Inflammatory macrophage treated with lipopolysaccharide for 1 hour (primary cell): ENCODE measurements at regions not wholly inside any gene's neighbourhood (a gene's known extent, or its start where the extent isn't known, plus 50 kb on each side); places are given as distances from the start of the nearest gene placed in this dataset.

ENCODE experiments used
- DNase-seq, 2 donors: peaks; one replicate each; pipeline ENCODE4 v3.0.0-alpha.2; 2020 to 2022

DNA sequence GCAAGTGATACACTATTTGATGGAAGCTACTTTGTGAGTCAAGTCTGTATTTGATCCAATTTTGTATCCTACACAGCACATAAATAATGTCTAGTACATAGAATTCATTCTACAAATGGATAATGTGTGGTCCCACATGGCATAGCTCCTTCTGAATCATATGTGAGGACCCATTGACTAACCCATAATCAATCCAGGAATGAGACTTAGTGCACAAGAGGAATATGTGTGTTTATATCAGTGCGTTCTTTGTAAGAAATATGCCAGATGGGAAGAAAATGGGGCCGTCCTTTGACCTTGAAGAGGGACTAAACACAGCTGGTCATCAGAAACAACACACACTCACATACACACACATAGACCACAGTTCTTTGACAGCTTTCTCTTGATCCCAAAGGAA, 282.7 kb upstream of the SEMA6D start:
- DNase-seq, result no peak

DNA sequence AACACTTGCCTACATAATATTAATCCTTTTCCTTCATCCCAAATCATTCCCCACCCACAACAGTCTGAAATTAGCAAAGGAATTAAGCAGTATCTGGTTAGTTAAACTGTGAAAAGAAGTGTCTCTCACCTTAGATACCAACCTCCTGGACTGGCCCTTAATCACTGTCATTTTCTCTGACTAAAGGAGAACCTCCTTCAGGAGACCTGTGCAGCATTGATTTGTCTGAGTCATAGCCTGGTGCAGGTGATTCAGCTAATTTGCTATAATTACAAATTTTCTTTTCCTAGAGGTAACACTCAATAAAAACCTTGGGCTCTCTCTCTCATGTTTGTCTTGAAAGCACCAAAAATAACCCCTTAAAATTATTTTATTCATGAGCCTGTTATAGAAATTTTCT, 279.8 kb upstream of the SEMA6D start:
- no peak for DNase-seq

DNA sequence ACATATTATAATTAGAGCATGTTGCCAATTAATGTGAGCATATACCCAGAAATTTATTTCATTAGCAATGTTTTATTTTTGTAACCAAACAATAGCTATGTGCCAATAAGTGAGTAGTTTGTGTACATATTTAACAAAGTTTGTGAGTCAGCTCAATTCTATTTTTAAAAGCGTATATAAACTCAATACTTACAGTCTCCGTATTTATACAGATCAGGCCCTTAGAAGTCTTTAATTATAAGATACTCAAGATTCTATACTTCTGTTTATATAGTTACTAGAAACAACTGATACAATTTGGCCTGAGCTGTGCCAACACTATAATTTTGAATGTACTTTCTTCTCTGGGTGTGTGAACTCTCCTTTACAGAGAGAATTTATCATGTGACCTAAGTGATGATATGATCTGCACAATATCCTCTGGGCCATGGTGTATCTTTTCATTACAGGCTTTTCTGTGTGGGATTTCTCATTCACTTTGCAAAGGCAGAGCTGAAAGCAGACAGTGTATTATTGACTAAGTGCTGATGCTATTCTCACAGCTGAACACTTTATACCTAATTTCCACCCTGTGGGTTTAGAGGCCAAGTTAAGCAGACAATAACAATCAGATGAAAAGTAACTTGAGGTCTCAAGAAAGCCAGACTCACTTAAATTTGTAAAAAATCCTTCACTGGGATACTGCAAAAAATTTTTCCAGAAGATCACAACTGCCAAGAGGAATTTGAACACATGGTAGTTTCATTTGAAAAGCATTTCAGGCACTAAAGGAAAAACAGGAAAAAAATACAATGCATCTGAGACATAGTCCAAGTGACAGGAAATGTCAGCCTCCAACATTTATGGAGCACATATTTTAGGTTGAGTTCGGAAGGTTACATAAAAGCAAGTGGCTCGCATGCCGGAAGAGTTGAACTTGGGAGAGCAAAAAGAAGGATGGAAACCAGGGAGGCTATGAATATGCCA, 277.9 kb upstream of the SEMA6D start:
- DNase-seq, result no peak

DNA sequence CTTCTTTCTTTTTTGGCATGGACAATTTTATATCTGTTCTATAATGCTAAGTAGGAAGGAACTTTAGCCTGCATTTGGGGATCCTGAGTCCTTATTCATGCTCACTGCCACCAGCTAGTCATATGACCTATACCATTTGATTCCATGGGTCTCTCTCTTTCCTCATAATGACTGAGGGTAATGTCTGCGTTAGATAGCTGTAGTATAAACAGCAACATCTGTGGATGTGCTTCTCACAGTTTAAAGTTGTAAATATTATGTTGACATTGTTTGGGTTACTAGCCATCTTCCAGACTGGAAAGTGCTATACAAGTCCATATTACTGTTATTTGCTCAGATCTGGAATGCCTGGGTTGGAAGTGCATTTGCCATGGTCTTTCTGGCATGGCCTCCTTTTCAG, 274.9 kb upstream of the SEMA6D start:
- no peak for DNase-seq

DNA sequence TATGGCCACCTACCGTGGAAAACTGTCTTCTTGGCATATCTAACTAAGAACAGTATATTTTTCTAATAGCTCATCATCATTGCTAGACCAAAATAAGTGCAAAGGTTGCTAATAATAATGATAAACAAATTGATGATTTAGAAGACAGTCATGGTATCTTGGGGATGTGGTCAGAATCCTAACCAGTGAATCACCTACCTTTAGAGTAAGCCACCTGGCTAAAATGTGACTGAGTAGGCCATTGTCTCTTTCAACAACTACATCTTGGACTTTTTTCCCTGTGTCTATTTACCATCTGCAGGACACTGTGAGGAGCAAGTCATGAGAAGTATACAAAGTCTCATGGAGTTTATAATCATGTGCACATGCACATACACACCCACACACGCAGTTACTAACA, 273.5 kb upstream of the SEMA6D start:
- DNase-seq, result no peak

DNA sequence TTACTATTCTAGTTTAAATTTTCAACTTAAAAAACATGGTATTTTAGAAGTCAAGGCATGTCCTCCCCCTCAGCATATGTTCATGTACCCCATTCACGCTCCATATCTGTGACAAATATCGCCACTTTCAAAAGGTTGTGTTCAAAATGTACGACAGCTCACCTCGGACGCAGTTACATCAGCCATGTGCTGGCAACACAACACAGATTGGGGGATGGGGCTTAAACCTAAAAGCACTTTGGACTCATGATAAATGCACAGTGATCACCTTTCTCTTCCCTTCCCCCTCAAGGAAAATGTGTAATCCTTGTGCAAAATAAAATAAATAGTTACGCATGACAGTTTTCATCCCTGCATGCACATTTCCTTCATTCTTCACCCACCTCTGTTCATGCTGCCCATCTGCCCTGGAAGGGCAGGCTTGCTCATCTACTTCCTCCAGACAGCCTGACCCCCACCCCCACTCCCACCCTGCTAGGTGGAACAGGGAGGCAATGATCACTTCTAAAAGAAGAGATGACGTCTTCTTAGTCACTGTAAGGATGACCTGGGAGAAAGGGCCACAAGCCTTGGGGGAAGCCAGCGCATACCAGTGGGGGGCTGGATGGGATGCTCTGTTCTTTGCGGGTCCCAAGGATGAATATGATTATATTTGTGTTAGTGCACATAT, 271.4 kb upstream of the SEMA6D start:
- no peak for DNase-seq

DNA sequence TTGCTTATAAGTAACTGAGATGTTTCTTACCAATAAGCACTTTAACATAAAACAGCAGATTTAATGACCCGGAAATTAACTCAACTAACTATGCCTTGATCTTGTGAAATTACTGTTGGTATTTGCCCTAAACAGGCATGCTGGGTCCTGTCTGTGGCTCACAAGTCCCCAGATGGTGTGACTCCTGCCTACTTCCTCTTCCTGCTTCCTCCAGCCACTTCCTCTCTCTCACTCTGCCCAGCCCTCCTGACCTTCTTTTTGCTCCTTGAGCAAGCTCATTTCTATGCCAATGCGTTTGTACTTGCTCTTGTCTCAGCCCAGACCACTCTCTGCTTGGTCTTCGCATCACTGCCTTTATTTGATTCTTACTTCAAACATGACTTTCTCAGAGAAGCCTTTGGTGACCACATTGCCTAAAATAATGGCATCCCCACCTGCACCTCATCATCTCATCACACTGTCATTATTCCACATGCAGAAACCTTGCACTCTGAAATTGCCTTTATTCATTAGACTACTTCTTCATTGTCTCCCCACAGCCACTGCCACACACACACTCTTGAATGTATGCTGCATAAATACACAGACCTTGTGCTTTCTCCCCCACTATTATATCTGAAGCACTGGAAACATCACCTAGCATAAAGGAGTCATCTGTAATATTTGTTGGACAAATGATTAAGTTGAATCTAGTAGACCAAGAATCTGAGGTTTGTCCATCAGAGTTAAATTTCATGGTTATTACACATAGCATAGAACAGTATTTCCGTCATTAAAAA, 256.3 kb upstream of the SEMA6D start:
- DNase-seq, result peak; percentile 3 to 22

DNA sequence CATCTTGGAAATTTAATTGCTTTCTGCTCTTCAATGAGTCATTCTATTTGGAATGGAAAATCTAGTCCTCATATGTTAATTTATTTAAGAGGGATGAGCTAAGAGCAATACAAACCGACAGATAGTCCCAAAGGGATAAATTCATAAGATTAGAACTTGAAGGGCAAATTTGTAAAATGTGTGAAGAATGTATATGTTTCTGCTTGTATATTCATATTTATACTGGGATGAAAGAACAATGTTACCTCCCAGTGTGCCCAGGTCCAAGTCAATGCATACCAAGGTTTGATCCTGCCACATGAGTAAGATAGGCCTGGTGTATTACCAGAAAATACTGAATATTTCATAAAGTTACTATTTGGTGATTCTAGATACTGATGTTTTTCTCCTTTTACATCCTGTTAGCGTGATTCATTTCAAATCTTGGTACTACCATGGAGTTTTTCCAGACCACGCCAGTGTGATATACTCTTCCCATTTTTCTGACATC, 255.6 kb upstream of the SEMA6D start:
- no peak for DNase-seq

DNA sequence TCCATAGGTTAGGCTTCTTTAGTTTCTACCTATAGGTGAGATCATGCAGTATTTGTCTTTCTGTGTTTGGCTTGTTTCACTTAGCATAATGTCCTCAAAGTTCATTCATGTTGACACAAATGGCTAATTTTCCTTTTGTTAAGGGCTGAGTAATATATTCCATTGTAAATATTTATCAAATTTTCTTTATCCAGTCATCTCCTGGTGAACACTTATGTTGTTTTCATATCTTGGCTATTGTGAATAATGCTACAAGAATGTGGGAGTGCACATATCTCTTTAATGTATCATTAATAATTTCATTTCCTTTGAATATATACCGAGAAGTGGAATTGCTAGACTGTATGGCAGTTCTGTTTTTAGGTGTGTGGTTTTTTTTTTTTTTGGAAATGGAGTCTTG, 250.9 kb upstream of the SEMA6D start:
- DNase-seq, result no peak

DNA sequence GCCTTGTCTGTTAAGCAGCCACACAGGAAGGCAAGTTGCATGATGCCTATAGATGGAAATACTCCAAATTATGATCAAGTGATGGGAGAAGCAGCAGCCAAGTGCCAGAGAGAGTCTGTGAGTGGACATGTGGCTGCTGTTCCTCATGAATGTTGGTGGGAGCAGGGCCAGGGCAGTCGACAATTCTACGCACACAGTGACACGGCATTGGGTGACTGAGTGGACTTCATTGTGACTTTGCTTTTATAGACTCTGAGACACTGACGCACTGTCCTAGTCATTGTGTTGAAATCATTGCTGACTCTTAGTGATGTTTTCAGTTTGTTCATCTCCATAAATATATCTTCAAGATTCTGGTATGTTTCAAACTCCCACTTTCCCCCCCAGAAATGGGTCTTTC, 246.3 kb upstream of the SEMA6D start:
- no peak for DNase-seq

DNA sequence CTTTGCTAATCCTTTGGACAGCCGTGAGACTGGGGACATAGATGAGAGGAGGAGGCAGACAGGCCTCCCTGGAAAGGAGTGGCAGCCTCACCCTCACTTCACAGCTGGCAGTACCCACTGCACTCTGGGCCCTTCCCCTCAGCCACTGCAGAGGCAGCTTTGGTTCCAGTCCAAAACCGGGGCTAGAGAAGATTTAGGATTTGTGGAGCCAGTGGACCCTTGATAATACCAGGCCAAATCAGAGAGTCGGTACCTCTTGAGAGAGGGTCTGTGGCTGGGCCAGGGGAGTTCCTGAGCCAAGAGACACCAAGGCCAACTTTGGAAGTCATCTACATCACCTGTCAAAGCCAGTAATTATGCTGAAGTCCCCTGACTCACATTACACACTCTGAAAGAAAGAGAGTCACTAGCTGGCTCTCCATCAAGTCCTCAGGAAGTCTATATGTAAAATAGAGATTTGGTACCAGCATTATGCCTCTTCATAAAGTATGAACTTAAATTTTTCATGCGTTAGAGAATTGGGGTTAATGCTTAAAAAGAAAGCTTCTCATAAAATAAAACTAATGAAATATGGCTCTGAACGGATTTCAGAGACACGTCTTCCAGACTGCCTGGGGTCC, 244.1 kb upstream of the SEMA6D start:
- no peak for DNase-seq

DNA sequence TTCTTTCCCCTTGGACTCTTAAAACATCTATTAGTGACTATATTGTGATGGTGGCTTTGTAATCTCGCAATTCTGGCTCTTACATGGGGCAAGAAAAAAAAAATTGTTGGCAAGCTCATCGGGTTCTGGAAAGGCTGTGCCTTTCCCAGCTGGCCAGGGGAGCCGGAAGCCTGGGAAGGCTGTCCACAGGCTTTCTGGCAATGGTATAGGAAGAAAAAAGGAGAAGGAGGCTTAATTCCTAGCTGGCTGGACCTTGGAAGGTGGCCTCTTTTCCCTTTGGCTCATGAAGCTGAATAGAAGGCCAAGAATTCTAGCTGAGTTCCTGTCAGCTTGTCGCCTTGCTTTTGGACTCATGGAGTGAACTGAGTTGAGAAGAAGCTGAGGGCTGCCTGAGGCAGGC, 243.5 kb upstream of the SEMA6D start:
- DNase-seq, result no peak

DNA sequence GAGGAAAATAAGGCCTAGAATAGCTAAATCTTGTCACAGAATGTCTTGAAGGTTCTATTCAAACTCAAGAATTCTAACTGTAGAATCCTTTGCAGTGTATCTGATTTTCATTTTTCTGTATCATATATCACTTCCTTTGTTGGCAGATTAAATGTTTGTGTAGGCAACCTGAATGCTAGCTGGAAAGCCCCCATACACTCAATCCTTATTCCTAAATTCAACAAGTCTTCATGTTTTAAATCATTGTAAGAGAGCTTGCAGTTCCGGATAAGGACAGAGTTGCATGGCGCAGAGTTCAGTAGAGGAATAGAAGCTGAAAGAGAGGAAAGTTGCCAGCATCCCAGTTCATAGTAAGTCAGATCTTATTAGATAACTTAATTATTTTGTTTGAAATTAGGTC, 242.0 kb upstream of the SEMA6D start:
- no peak for DNase-seq

DNA sequence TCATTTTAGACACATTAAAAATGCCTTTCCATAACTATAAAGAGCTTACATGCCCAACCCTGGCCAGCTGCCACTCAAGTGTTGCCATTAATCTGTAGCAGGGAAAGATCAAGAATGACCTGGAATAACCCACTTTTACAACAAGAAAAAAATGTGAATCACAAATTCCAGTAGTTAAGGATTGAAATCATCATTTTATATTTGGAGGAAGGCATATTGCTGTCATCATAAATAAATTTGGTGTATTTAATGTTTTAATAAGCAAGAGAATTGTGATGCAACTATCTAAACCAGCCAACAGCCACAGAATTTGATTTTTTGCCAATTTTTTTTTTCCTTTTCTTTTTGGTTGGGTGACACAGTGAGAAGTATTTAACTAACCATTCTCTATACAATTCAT, 240.0 kb upstream of the SEMA6D start:
- no peak for DNase-seq

DNA sequence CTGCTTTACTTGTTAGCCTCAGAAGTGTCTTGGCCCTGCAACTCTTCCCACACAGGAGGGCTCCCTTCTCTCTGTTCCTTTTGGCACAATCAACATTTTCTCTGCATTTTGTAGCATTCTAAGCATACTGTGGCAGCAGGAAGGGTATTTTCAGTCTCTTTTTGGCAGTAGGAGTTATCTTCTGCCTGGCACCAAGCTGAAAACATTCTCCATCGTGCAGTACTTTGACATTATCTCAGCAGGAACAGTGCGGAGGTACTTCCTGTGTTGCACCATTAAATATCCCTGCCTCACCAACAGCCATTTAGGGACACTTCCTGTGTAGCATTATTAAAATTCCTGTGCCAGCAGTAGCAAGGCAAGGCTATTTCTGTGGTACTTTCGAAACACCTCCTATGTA, 233.2 kb upstream of the SEMA6D start:
- no peak for DNase-seq

DNA sequence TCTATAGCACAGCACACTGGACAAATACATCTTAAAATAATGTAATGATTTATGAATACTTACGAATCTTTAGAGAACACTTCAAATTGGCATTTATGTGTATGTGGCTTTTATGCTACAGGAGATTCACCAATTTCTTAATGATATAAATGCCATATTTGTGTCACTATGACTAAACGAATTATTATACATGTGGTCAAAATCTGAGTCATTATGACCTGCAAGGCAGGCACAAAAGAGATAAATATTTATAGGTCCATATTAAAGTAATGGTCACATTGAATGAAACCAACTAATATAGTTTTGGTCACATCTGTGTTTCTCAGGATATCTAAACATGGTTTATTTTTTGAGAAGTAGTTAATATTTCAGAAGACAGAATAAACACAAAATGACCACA, 232.3 kb upstream of the SEMA6D start:
- DNase-seq, result no peak

DNA sequence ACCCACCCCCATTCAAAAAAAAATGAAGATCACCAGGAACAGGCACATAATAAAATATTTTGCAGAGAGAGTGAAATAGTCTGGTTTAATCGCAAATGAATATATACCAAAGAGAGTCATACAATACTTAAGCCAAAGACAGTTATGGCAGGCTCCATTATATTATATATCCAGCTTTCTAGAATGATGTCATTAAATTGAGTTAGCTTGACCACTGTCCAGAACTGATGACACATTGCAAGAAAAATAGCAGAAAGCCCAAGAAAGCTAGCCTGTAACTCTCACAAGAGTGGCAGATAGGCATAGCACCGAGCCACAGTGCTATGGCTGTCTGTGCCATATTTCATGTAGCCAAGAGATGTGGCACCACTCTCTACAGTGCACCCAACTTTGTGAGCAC, 231.9 kb upstream of the SEMA6D start:
- DNase-seq, result no peak

DNA sequence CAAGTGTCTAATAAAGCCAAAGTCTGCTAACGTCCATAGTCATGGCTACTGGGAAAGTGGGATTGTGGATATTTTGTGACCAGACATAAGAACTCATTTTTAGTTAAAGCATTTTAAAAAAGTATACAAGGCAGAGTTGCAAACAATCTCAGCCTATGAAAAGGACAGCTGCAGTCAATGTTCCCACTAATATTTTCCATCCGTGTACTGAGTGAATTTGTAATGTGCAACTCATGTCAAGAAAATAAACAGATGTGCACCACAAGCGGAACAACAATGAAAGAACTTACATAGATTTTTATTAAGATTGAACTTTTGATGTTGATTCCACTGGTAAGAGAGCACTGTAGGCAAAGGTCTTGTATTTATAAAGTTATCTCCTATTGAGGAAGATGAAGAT, 231.3 kb upstream of the SEMA6D start:
- DNase-seq, result no peak

DNA sequence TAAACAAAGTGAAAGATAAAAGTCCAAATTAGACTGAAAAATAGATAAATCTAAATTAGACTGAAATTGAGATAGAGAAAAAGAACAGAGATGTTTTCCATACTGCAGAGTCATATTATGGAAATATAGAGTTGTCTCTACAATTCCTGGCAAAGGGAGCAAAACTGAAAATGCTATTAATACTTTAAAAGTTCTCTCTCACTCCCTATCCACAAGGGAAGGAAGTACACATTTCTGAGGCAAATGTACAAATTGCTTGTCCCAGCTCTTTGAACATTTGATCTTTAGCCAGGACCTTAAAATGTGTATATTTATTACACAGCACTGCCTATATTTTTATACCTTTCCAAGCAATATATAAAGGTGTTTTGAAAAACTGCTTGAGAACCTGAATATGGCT, 225.1 kb upstream of the SEMA6D start:
- DNase-seq, result no peak

DNA sequence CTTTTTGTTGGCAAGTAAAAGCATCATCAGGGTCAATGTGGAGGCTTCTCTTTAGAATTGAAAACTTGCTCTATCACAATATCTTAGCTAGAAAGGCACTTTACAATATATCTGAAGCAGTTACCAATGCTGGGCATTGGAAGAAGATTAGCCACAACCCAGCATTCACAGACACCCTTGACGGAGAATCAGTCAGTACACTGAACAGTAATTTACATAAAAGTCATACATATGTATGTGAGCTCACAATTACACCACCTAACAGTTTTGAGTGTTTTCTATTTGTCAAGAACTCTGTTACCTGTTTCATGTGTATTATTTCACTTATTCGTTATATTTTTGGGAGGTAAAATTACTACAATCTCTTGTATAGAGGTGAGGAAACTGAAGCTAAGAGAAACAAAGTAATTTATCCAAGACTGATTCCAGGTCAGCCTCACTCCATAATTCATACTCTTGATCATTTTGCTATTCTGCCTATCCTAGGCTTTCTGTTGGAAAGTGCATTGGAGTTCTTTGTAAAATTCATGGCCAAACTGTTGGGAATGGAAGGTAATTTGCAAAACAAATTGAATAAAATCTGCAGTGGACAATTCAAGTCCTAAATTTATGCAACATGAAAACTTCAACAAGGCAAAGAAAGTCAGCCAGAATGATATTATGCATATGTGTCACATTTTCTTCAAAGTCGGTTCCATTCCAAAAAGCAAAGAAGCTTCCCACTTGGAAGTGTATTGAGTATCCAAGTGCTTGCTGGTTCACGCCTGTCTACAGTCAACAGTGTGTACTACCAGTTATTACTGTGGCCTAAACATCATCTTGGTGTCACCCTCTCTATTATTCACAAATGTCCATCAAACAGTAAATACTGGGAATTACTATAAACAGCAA, 223.7 kb upstream of the SEMA6D start:
- no peak for DNase-seq

DNA sequence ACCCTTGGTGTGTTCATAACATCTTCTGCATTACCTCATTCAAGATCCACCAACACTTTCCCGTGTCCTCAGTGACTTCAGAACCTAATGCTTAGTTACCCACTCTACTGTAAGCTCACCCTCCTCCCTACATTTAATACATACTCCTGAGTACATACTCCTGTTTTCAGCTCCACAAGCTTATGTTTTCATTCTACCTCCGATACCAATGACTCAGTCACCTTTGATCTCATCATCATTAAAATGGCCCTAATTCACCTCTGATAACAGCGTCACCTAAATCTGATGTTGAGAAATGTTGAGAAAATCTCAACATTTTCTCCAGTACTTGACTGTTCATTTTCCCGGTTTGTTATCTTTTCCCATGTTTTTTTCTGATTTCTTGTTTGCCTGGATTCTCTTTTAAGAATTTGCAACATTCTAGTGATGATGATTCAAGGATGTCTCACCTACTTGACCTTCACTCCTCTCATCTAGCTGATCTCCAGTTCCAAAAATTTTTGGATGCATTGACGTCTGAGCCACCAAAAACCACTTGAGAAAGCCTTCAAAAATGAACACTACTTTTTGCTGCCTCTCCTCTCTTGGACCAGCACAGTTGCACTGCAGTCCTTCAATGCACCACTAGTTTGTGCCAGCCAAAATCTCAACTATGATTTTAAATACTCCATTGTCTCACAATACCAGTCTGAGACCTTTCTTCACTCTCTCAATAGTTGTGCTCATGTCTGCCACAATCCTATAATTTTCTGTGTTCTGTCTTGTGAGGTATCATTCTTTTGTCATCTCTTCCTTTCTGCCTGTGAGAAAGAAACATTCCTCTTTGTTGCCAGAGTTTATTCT, 220.7 kb upstream of the SEMA6D start:
- no peak for DNase-seq
